NCI-H146 treated with DMSO at 0.1 percent for 48 hours (cell line): ENCODE measurements at regions not wholly inside any gene's neighbourhood (a gene's known extent, or its start where the extent isn't known, plus 50 kb on each side); places are given as distances from the start of the nearest gene placed in this dataset.

Source experiments
- DNase-seq: peaks from one replicate; lab custom pipeline; 2025; ENCODE audit not compliant: unreplicated experiment; lab: John Stamatoyannopoulos, UW

DNA sequence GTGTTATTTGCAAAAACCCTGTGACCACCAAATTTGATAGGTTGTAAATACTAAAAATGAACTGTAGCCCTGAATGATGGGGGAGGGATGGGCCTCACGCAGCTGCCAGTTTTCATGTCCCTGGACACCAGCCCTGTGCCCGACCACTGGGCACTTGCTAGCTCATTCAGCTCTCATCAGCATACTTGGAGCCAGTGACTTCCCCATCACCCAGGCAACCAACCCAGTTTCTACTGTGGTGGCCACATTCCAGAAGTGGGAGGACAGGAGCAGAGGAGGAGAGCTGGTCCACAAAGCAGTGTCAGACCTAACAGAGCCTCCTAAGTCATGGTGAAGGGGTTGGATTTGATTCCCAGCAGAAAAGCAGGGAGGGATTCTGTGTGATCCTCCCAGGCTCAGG, 128.2 kb downstream of the CPEB2 start:
- no peak for DNase-seq

DNA sequence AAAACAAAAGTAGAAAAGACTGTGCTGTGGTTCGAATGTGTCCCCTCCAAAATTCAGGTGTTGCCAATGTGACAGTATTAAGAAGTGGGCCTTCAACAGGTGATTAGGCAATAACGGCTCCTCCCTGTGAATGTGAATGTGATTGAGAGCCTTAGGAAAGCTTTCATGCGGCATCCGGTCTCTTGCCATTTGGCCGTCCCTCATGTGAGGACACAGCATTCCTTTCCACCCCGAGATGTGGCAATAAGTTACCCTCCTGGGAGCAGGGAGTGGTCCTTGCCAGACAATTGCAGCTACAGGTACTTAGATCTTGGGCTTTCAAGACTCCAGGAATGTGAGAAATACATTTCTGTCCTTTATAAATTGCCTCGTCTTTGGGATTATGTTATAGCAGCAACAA, 129.3 kb downstream of the CPEB2 start:
- DNase-seq: no peak

DNA sequence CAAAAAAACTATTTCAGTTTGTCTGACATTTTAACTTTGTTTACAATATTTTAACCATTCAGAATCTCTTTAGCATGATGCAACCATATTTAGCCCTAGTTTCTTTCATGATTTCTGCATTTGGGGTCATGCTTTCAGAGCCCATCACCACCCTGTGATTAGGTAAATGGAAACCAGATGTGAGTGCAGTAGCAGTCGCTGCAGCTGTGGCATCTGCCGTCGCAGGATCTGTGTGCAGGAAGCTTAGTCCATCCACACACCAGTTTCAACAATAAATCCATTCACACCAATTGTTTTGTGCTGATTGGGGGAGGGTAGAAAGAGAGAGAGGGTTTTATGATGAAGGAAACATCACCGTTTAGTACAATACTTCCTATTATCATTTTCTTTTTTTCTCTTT, 130.5 kb downstream of the CPEB2 start:
- no peak for DNase-seq

DNA sequence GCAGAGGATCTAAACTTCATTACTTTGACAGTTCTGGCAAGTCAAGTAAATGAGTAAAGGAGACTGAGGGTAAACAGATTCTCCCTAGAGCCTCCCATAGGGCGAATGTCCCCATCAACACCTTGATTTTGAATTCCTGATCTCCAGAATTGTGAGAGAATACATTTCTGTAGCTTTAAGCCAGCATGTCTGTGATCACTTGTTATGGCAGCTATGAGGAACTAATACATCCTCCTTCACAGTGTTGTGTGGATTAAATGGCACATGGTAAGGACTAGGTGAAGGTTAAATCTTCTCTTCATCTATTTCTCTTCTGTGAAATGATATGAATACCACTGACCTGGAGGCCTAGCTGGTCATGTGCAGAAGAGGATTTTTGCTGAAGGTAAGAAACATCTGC, 137.3 kb downstream of the CPEB2 start:
- DNase-seq: no peak

DNA sequence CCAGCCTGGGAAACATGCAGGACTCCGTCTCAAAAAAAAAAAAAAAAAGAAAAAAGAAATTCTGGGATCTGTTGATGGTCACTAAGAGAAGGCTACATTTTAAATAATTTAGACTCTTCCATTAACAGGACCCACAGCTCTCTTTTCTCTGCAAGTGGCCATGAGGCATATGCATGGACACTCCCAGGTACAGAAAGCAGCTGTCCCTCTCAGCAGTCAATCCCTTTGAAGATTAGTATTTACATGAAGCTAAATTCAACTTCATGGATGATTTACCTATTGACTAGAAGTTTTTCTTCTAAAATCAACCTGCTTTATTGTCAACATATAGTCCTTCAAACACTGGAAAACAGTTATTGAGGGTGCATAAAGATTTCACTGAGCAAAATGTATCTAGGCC, 139.9 kb downstream of the CPEB2 start:
- no peak for DNase-seq

DNA sequence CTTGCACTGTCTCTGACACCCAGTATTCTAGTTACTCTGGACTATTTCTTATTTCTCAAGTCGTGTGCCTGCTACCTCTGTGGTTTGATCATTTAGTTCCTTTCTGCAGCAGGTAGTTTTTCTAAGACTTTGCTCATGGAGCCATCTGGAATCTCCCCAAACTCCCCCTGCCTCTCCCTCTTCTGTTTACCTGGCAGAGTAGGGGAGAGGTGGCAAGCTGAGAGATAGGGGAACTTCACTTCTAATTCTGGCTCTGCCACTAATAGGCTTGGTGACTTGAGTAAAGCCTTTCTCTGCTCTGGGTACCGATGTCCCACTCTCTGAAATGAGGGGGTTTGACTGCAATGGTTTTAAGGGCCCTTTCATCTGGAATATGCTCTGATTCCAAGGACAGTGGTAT, 141.3 kb downstream of the CPEB2 start:
- DNase-seq: no peak

DNA sequence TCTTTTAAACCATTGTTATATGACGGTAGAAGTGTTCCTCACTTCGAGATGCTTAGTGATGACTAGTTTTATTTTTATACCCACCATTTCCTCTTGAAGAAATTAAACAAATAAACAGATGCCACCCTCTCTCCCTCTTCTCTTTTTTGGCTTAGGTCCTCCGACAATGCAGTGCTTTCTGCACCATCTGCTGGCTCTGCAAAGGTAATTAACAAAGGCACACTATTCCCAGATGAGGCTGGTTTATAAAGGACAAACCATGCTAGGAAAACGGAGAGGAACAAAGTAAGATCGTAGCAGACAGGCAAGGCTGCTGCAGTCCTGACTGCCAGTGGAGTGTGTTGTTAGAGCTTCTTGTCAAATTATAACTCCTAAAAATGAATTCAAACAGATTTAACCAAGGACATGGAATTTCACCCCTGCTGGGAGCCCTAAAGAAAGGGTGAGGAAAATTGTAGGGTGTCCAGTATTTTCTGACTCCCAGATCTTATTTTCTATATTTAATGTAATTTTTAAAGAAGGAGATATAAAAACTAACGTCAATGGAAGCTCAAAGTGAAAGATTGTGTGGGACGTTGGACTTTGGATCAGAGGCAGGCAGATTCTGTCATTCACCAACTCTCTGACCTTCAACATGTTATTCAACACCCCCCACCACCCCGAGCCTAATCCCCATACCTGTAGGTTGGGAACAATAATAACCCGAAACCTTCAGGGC, 142.1 kb downstream of the CPEB2 start:
- no peak for DNase-seq

DNA sequence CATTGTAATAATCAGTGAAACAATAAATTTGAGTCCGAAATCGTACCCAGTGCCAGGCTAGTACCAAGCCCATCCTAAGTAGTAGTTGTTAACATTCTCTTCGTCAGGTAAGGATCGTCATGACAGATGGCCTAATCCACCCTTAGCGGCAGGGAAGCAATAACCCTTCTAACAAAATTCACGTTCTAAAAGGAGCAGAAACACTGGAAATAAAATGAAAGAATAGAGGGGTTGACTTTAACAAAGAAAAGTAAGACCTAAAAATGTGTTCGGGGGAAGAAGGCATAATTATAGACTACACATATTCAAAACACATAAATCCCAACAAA, 142.7 kb downstream of the CPEB2 start:
- DNase-seq: no peak

DNA sequence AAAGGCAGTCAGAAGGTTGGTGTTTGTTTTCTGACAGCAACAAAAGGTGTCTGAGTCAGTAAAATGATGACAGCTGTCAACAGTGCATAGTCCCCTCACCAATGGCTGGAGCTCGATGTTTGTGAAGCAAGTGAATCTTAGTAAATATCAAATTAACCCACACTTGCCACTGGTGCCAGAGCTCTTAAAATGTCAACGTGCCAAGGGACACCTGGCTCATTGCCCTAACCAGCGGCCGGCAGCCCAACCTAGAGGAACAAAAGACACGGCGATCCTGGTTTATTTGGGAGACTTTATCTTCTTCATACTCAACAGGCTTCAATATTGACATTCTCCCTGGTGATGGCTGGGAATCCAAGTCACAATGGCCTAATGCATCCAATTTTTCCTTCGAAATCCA, 143.4 kb downstream of the CPEB2 start:
- peak; percentile 20 for DNase-seq

DNA sequence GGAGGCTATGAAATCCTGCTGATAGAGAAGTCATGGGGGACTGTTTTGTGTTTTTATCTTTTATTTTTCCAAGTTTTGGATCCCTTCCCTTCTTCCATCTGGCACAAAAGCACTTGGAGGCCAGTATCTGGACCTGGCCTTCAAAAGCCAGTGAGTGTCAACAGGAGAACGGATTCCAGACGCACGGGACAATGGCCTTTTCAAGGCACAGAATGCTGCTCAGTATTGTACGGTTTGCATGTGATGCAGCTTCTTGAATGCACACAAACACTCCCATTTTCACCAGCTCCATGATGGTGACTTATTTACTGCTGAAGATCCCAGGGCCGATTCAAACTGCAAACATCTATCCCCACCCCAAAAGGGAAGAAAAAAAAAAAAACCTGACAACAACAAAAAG, 145.4 kb downstream of the CPEB2 start:
- DNase-seq: peak; percentile 47

DNA sequence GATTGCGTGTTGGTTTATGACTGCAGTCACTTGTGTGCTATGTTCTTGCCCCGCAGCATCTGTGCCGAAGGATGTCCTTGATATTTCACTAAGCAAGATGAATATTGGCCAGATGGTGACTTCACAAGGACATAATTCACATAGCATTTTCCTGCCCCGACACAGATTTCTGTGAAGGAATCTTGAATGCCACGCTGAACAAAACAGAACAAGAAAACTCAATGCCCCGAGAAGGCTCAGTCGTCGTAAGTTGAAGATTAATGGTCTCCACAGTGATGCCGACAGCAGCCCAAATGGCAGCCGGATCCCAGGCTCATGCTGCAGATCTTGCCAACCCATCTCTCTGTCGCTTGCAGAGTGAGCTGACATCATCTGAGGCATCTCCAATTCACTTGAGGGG, 145.9 kb downstream of the CPEB2 start:
- DNase-seq: no peak

DNA sequence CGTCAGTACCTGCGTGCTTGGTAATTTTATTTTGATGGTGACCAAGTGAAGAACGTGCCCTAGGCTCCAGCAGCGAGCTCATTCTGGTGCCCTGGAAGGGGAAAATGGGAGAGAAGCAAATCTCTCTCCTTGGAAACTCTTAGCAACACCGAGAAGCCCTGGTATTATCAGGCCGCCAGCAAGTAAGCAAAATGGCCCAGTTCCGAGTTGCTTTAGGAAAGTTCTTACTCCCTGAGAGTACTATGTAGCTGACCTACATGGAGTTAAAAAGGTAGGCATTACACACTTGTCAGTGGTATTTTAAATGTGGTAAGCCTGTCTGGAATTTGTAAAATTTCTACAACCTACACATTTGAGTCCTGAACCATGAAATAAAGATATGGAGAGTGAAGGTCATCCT, 146.4 kb downstream of the CPEB2 start:
- DNase-seq: no peak

DNA sequence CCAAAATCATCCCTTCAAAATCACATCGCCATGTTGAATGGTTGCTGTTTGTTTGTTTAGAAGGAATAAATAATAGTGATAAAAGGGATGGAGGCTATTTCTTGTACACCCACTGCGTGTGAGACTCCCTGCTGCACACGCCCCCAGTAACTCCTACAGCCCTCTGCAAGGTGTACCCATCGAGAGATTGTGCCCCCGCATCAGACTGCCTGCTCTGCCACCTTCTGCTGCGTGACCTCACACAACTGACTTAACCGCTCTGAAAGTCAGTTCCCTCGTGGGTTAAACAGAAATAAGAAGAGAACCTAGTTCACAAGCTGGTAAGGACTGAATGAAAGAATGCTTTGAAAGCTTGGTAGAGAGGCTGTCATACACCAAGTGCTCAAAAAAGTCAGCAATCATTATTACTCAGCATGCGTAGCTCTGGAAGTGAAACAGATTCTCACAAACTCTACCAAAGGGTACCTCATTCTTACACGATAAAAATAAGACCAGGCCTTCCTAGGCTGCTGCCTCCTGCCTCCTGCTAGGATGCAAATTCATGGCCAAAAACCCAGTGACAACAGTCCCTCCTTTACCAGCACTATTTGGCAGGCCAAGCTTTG, 147.1 kb downstream of the CPEB2 start:
- no peak for DNase-seq

DNA sequence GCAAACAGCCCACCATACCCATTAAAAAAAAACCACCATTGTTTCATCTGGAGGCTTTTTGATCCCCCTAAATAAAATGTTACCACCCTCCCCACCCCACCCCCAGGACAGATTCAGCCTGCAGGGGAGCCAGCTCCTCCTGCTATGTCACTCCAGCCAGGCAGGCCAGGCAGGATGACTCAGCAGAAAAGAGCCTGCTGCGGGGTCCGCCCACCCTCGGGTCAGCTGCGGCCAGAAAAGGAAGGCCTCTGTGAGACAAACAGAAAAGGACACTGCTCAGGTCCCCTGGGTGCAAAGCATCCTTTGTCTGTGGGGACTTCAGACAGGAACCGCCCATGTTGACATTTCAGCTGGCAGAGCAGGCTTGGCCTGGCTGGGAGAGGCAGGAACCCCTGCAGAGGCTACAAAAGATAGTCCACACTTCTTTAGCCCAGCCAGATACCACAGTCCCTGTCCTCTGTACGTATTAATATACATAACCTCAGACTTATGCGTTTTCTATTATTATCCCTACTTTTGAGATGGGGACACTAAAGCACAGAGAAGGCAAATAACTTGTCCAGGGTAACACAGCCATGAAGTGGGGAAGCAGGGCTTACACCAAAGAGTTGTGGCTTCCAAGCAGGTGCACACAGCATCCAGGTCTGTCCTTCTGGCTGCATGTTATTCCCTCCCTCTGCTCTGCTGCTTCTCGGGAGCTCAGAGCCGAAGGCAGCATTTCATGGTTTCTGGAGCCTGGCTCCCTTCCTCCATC, 147.7 kb downstream of the CPEB2 start:
- DNase-seq: peak; percentile 94

DNA sequence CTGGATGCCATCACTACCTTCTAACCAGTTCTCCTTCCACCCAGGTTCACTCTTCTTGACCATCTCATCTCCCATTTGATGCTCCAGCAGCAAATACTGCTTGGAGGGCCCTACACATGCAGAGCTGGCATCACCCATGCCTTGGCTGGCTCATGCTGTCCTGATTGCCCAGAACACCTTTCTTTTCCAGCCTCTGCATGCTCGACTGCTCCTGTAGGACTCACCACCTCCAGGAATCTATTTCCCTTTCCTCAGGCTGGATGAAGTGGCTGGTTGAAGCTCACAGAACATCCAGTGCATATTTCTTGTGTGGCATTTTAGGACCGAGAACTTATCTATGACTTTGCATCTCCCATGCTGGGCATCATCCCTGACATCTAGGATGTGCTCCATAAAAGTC, 148.3 kb downstream of the CPEB2 start:
- DNase-seq: no peak

DNA sequence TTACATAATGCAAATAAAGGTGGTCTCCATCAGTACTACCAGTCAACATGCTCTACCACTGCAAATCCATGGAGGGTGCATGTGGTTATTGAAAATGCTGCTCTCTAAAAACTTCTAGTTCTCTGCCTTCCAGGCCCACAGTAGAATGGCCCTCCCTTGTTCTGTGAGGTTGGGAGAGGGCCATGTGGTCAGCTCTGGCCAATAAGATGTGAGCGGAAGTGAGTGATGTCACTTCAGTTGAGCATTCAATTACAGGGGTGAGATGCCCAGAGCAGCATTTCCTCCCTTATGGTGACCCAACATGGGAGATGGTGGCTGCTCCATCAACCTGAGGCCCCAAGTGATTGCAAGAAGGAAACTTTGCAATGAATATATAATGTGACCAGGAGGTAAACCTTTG, 148.8 kb downstream of the CPEB2 start:
- no peak for DNase-seq

DNA sequence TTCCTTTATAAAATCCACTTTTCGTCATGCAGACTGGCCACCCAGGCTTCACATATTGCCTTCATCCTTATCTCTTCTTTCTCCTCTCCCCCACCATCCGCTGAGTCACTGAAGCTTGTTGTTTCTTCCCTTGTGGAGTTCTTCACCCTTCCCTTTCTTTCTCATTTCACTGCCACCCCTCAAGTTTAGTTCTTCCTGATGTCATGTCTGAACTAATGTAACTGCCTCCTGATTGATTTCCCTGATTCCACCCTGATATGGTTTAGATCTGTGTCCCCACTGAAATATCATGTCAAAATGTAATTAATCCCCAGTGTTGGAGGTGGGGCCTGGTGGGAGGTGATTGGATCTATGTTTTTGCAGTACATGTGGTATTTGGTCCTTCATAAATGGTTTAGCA, 151.4 kb downstream of the CPEB2 start:
- no peak for DNase-seq

DNA sequence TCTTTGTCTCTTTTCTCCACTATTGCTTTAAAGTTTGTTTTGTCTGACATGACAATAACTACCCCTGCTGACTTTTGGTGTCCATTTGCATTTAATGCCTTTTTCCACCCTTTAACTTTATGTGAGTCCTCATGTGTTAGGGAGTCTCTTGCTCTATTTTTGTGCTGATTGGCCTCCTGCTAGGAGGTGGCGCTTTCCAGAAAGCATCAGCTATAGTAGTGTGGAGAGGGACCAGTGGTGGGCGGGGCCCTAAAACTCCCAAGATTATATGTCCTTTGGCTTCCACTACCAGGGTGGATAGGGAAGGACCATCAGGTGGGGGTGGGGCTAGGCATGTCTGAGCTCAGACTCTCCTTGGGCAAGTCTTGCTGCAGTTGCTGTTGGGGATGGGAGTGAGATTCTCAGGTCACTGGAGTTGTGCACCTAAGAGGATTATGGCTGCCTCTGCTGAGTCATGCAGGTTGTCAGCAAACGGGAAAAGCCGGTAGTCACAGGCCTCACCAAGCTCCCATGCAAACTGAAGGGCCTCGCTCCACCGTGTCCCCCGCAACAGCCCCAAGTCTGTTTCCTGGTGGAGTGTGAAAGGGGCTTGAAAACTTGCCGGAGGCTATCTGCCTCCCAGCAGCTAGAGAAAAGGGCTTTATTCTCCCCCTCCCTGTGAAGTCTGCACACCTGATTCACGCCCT, 156.3 kb downstream of the CPEB2 start:
- DNase-seq: no peak

DNA sequence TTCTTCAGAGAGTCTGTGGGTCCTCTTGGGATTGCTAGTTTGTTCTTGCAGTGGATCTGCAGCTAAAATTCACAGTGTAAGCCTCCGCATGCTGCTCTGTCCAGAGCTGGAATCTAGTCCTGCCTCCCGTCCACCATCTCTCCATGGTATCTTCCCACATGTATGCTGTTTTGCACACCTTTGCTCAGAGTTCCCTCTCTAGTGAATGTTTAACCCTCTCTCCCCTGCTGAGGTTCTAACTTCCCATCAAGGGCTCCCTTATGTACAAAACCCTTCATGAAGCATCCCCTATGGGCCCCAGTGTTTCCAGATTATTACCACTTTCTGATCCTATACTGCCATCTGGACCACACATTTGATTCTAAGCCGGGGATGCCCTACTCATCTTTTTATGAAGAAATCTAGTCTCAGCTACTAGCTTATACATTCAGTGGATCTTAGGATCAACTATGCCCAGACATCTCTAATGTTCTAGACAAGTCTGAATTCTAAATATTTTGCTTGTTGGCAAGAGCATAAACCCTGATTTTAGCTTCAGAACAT, 157.3 kb downstream of the CPEB2 start:
- no peak for DNase-seq

DNA sequence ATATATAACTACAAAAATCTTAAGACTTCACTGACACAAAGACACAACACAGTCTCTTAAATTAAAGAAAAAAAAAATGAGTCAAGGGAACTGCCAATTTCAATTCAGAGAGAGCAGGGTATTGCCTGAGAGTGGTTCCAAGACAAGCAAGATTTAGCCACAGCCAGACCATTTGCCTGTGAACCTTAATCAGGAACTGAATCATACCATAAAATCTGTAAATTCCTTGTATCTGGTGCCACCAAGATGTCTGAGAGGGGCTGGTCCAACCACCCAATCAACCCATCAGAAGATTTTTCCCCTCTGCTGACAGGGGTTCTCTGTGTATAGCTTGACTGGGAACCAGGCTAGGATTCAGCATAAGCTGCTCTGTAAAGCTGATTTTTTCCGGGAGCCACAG, 159.2 kb downstream of the CPEB2 start:
- no peak for DNase-seq

DNA sequence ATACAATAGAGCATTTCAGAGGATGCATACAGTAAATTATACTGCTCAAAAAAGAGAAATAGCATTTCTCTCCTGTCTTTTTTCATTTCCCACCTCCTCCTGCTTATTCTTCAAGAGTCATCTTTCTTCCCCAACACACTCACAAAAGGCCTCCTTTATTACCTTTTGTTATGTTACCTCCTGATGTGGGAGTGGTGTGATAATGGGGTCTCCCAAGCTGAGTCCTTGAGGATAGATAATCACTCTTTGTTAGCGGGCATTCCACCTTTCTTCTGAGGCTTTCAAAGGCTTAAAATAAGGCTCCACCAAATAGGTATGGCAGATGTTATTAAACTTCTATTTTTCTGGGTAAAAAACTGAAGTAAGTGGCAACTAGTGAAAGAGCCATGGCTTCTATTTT, 159.8 kb downstream of the CPEB2 start:
- DNase-seq: peak; percentile 4
